Astrocyte (in vitro differentiated cells and primary cell): ENCODE measurements at regions not wholly inside any gene's neighbourhood (a gene's known extent, or its start where the extent isn't known, plus 50 kb on each side); places are given as distances from the start of the nearest gene placed in this dataset.

Experiments used
- CTCF ChIP-seq: IDR thresholded peaks from 2 replicates; pipeline ENCODE4 v1.5.1; 2011; ENCODE audit warnings: low read depth, mild to moderate bottlenecking, inconsistent platforms, low read length, moderate library complexity; ENCODE audit not compliant: insufficient read depth
- EZH2 ChIP-seq: IDR thresholded peaks from 2 replicates; pipeline ENCODE4 v1.6.1; 2012; ENCODE audit warnings: mild to moderate bottlenecking, low read length, inconsistent platforms; ENCODE audit not compliant: insufficient read depth

- TF ChIP-seq CTCF (peak; percentile 67), EZH2 (no peak)
Measured at GRCh38 chr14:44803239-44803905, 158.4 kb downstream of the KLHL28 start.
